PC-9 (cell line): ENCODE measurements at regions not wholly inside any gene's neighbourhood (a gene's known extent, or its start where the extent isn't known, plus 50 kb on each side); places are given as distances from the start of the nearest gene placed in this dataset.

ENCODE experiments used
- CTCF ChIP-seq: fragments of 200-600 bp; sonication (generic); conservative IDR thresholded peaks from 2 replicates; pipeline ENCODE4 v1.6.1; 2017; ENCODE audit warnings: mixed run types, antibody characterized with exemption, mild to moderate bottlenecking, moderate library complexity
- EZH2 ChIP-seq: fragments of 200-600 bp; sonication (generic); IDR thresholded peaks from 2 replicates; pipeline ENCODE4 v1.8.0; 2017; ENCODE audit warnings: antibody characterized with exemption, low read depth

- no peak for TF ChIP-seq CTCF
- TF ChIP-seq EZH2, result no peak
Measured at GRCh38 chr9:107163370-107163769, 119.7 kb upstream of the RAD23B start.
